CD4-positive, alpha-beta T cell treated with Interleukin-12 subunit alpha and Interleukin-12 subunit beta, for 1 hour (primary cell): ENCODE measurements at regions not wholly inside any gene's neighbourhood (a gene's known extent, or its start where the extent isn't known, plus 50 kb on each side); places are given as distances from the start of the nearest gene placed in this dataset.

Source experiments
- DNase-seq: peaks from one replicate; pipeline ENCODE4 v3.0.0-alpha.2; 2020

- DNase-seq: no peak
Observed at GRCh38 chr13:40153516-40153915, 498.1 kb downstream of the COG6 start.

- no peak for DNase-seq
Observed at GRCh38 chr13:40155201-40155600, 499.7 kb downstream of the COG6 start.

- no peak for DNase-seq
Observed at GRCh38 chr13:40158218-40158617, 502.8 kb downstream of the COG6 start.

- DNase-seq: no peak
Observed at GRCh38 chr13:40158757-40159156, 503.3 kb downstream of the COG6 start.

GRCh38 chr13:40159736-40160135, 504.3 kb downstream of the COG6 start:
- no peak for DNase-seq

- DNase-seq: no peak
Observed at GRCh38 chr13:40160618-40161350, 505.3 kb downstream of the COG6 start.

GRCh38 chr13:40161351-40161810, 505.1 kb downstream of the FOXO1 start:
- DNase-seq: no peak

- no peak for DNase-seq
Observed at GRCh38 chr13:40161931-40162330, 504.5 kb downstream of the FOXO1 start.

- DNase-seq: no peak
Observed at GRCh38 chr13:40163066-40164000, 503.1 kb downstream of the FOXO1 start.

- no peak for DNase-seq
Observed at GRCh38 chr13:40164133-40164532, 502.3 kb downstream of the FOXO1 start.

- DNase-seq: no peak
Observed at GRCh38 chr13:40165316-40165932, 501.0 kb downstream of the FOXO1 start.

- no peak for DNase-seq
Observed at GRCh38 chr13:40167327-40167726, 499.1 kb downstream of the FOXO1 start.

GRCh38 chr13:40168425-40169166, 497.8 kb downstream of the FOXO1 start:
- no peak for DNase-seq

GRCh38 chr13:40169476-40169875, 497.0 kb downstream of the FOXO1 start:
- no peak for DNase-seq

GRCh38 chr13:40170091-40170490, 496.4 kb downstream of the FOXO1 start:
- DNase-seq: no peak

GRCh38 chr13:40170982-40171381, 495.5 kb downstream of the FOXO1 start:
- no peak for DNase-seq

GRCh38 chr13:40171566-40171965, 494.9 kb downstream of the FOXO1 start:
- DNase-seq: no peak

- DNase-seq: no peak
Observed at GRCh38 chr13:40172149-40172591, 494.3 kb downstream of the FOXO1 start.

GRCh38 chr13:40172878-40173277, 493.6 kb downstream of the FOXO1 start:
- no peak for DNase-seq

GRCh38 chr13:40175639-40176038, 490.8 kb downstream of the FOXO1 start:
- DNase-seq: no peak

- no peak for DNase-seq
Observed at GRCh38 chr13:40176242-40176641, 490.2 kb downstream of the FOXO1 start.

- DNase-seq: no peak
Observed at GRCh38 chr13:40178130-40178529, 488.3 kb downstream of the FOXO1 start.
